Activated T-cell treated with anti-CD3 and anti-CD28 coated beads, Interleukin-2, amount 50 U/mL, for 1 hour (primary cell): ENCODE measurements at regions not wholly inside any gene's neighbourhood (a gene's known extent, or its start where the extent isn't known, plus 50 kb on each side); places are given as distances from the start of the nearest gene placed in this dataset.
"Not testable (repeated sequence)": the region's sequence is repeated elsewhere in the genome, so short reads cannot be mapped to it uniquely, and the experiment has no call there.

Experiments
- DNase-seq: peaks from one replicate; pipeline ENCODE4 v3.0.0-alpha.2; 2020

GRCh38 chr16:17977260-17977659, 359.3 kb downstream of the NPIPA8 start:
- no peak for DNase-seq

DNA sequence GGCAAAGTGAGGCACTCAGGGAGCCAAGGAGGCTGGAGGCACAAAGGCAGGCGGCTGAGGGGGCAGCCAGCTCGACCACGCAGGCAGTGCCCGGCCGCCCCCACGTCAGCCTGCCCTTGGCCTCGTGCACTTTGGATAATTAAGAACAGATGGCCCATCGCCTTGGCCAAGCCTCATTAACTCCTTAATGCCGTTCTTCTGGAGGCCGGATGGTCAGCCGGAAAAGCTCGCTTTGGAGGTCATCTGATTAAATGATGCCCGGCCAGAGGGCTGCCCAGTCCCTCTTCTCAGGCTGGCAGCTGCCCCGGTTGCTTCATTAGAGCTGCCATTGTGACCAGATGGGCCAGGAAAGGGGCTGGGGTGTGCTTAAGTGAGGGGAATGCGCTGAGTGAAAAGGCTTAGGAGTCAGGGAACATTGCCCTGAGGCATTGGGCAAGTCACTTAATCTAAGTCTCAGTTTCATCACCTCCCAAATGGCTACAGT, 364.0 kb downstream of the NPIPA8 start:
- DNase-seq, result no peak

DNA sequence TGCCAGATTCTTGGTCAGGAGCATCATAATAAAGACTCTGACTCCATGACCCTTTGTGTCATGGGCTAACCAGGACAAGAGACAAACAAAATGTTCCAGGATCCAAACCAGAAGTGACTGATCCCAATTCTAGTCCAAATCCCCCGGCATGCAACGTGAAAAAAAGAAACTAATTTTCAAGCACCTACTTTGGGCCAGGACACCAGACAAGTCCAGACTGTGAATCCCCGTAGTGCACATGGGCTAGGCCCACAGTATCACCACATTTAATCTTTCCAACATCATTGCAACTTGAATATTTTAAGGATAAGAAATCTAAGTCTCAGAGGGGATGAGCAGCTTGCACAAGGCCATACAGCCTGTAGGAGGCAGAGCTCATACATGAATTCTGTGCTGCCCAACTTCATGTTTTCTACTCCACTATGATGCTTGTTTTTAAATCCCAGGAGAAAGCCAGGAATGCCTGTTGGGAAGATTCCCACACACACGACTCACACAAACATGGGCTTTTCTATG, 365.7 kb downstream of the NPIPA8 start:
- DNase-seq, result no peak

GRCh38 chr16:17970157-17970765, 366.3 kb downstream of the NPIPA8 start:
- DNase-seq, result no peak

GRCh38 chr16:17965133-17965900, 371.2 kb downstream of the NPIPA8 start:
- no peak for DNase-seq

GRCh38 chr16:17964196-17964595, 372.3 kb downstream of the NPIPA8 start:
- DNase-seq, result no peak

DNA sequence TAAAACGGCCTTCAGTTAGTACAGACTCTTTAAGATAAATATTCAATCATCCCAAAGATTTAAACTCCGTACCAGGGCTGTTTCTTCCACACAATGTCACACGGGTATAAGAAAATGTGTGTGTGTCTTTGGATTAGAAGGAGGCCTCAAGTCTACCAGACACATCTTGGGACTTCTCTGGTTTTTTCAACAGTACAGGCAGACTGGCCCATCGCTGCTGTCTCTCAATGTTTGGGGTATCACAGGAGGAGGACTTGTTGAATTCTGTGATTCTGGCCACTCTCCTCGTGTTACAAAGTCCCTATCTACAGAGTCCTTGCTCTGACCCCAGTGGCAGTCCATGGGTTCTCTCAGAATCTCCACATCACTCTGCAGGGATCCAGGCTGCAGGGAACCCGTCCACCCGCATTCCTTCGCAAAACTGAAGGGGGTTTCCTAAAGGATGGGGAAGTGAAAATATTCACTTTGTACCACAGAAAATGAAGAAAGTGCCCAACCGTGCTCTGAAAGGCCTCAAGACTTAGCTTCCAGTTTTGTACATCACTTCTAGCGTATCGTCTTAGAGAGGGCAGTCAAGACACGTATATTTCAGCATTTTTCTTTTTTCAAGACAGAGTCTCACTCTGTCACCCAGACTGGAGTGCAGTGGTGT, 373.2 kb downstream of the NPIPA8 start:
- no peak for DNase-seq

DNA sequence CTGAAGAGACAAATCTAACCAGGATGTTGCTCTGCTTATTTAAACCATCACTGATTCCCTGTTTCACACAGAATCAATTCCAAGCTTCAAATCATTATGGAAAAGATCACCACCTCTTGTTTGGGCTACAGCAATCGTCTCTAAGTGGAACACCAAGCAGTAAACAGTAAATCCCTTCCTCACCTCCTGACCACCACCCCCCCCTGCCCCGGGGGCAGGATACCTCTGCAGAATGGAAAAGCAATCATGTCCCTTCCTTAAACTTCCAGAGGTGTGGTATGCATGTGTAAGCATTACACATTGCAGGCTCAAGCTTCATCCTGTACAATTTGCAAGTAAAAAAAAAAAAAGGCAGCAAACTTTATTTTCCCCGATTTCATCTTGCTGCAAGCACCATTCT, 373.8 kb downstream of the NPIPA8 start:
- DNase-seq, result no peak

- DNase-seq, result not testable (repeated sequence)
Observed at GRCh38 chr16:17961822-17962221, 374.7 kb downstream of the NPIPA8 start.

GRCh38 chr16:17951378-17951777, 385.2 kb downstream of the NPIPA8 start:
- no peak for DNase-seq

- DNase-seq, result no peak
Observed at GRCh38 chr16:17949982-17950250, 386.6 kb downstream of the NPIPA8 start.

DNA sequence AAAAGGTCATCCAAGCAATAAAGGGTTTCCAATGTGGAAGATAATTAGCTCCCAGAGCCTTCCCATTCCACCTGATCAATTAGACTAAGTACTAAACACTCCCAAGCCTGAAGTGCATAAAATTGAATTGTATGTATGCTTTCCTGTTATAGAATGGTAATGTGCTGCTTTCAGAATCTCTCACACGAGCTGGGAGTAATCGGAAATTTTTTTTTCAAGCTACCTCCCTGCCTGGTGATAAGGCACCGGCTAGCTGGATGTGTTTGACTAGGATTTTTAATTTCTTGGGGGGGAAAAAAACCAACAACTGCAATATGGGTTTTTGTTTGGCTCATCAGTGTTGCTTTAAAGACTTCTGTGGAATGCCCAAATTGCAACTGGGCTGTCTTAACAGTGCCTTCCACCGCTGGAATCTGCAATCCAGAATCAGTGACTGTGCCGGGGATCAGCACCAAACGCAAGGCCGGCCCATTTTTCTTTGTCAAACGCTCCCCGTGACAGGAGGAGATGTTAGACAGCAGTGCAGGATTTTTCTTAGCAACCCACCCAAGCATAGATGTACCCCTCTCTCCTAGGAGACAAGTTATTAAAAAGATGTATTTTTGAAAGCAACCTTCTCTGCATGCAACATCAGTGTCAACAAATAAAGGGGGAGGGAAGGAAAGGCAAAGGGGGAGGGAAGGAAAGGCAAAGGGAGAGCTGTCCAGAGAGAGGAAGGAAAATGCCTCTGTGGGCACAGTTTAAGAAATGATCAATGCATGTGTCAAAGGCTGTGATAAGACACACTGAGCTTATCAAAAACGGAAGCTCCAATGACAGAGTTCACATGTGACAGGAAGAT, 387.2 kb downstream of the NPIPA8 start:
- DNase-seq, result no peak

DNA sequence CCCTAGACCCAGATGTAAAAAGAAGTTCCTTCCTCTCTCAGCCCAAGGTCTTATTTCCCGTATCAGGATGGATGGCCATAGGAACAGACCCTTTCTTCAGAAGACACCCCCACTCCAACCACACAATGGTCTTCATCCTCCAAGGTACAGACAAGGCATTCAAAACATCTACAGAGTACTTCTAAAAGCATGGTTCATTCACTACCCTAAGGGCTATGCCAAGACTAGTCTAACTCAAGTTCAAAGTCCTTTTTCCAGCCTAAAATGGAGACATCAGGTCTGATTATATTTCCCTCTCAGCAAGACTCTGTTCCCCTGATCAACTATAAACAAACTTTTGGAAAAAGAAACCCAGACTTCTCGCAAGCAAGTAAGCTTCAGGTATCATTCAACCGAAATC, 388.9 kb downstream of the NPIPA8 start:
- no peak for DNase-seq

DNA sequence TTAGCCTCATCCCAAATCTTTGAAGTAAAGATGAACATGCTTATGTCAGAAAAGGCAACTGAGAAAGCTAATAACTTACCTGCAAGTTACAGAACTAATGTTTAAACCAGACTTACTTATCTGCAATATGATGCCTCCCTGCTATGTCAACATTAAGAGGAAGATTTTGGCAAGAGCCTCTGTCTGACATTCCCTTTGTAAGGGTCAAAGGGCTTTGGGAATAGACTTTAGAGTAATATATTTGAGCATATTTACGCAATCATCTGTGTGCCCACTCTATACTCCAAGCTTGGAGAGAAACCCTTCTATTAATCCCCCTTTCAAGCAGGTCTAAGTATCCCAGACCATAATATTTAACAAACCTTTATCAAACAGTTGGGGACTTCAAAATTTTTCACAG, 389.4 kb downstream of the NPIPA8 start:
- no peak for DNase-seq

DNA sequence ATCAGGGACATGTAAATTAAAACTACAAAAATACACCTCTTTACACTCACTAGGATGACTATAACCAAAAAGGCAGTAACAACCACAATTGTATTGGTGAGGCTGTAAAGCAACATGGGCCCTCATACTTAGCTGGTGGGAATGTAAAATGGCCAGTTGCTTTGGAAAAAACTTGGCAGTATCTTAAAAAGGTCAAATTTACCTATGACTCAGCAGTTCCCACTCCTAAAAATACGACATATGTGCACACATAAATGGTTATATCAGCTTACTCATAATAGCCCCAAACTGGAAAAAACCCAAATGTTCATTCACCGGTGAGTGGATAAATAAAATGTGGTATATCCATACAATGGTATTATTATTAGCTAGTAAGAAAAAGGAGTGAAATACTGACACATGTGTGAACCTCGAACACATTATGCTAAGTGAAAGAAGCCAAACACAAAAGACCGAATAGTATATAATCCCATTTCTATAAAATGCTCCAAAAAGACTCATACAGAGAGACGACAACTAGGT, 391.4 kb downstream of the NPIPA8 start:
- DNase-seq, result no peak

DNA sequence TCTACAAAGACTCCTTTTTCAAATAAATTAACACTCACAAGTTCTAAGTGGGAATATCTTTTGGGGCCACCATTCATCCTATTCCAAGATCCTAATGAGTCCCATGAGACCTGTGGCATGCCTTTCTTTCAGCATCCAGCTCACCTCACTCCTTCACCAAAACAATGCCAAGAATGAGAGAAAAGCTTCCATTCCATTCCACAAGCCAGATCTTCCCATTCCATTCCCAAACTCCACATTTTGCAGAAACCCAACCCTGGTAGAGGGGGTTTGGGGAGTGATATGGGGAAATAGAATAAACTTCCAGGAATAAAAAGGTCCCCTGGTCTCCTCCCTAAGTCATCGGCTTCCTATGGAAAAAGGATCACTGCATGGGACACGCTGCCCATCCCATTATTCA, 392.2 kb downstream of the NPIPA8 start:
- DNase-seq, result no peak

GRCh38 chr16:17942067-17942466, 394.5 kb downstream of the NPIPA8 start:
- DNase-seq, result no peak

- DNase-seq, result no peak
Observed at GRCh38 chr16:17940584-17941364, 395.8 kb downstream of the NPIPA8 start.

DNA sequence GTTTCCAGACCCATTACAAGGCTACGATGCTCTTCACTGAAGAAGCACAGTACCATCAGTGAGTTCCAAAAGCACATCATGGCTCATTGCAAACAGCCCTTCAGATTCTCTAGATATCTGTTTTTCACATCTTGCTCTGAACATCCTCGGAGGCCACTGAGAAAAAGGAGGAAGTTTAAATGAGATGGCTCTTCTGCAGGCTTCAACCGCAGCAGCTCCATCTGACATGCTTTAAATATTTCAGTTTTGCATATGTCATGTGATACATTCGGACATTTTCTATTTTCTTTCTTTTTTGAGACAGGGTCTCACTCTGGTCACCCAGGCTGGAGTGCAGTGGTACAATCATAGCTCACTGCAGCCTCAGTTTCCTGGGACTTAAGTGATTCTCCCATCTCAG, 396.8 kb downstream of the NPIPA8 start:
- DNase-seq, result no peak

DNA sequence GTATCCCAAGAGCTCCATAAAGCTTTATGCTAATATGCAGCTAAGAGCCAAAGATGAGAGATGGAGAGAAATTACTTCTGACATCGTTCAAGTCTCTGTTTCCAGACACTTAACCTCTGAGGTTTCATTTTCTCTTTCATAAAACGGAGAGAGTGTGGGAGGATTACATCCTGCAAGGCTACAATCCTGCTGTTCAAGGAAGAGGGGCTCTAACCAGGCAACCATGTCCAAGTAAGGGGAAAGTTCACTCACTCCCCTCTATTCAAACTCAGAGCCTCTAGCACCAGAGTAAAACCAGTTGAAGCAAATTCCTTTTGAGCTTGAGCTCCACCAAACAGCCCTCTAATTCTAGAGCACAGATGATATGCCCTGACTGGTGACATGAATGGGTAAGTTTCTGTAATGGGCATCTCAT, 397.4 kb downstream of the NPIPA8 start:
- no peak for DNase-seq

DNA sequence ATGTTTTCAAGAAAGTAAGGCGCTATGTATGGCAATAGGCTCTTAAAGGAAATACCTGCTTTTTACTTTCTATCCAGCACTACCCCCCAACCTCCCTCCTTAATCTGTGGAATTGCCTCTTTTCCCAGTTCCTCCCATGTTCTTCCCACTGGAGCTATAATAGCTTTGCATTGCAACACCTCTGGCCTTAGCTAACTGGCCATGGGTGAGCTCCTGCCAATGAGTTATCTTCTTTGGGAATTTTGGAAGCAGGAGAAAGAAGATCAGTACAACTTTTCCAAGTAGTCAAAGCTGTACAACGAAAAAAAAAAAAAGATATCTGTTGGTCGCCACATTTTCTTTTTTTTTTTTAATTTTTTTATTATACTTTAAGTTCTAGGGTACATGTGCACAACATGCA, 398.0 kb downstream of the NPIPA8 start:
- no peak for DNase-seq

DNA sequence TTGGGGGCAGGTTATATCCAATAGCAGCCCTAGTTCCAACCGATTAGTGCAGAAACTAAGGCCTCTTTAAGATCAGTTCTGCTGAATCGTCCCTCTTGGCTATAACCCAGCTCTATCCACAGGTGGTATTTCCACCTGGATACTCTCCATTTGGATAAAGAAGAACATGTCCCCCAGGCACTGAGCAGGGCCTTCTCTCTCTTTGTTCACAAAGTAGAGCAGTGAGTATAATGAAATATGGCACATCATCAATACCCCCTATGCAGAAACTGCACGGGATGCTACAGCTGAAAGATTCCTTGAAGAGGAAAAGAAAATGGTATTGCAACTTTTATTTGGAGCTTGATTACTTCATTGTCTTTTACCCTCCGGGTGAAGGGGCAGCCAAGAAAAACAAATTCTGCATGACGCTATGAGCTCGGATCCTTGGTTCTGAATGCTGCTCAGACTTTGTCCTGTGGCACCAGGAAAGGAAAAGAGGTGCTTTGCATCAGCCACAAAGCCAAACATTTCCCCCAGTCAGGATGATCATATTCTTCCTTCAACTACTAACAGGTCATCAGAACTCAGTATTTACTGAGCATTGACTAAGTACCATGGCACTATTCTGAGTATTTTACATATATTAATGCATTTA, 399.7 kb downstream of the NPIPA8 start:
- DNase-seq, result no peak
